DND-41 (cell line): ENCODE measurements at regions not wholly inside any gene's neighbourhood (a gene's known extent, or its start where the extent isn't known, plus 50 kb on each side); places are given as distances from the start of the nearest gene placed in this dataset.

Experiments
- ATAC-seq: fragments of 200-7000 bp; cut with Tn5 transposase; 3 replicates; pipeline ENCODE4 v1.9.1; 2021; ENCODE audit warnings: low read depth; ENCODE audit not compliant: insufficient read depth
- DNase-seq: peaks from one replicate; pipeline ENCODE4 v3.0.0-alpha.2; 2020
- H2AFZ ChIP-seq: 2 replicates; pipeline ENCODE4 v1.6.0; 2012; ENCODE audit warnings: low read depth, low read length
- H3K27ac ChIP-seq: 2 replicates; pipeline ENCODE4 v1.5.1; 2012; ENCODE audit warnings: low read length, inconsistent platforms
- H3K27me3 ChIP-seq: fragments of 200-600 bp; sonication (generic); 2 replicates; pipeline ENCODE4 v1.6.0; 2012; ENCODE audit warnings: low read length, mild to moderate bottlenecking, inconsistent platforms; ENCODE audit not compliant: insufficient read depth, poor library complexity
- H3K36me3 ChIP-seq: 2 replicates; pipeline ENCODE4 v1.5.1; 2012; ENCODE audit warnings: low read length, inconsistent platforms; ENCODE audit not compliant: insufficient read depth
- H3K4me1 ChIP-seq: 2 replicates; pipeline ENCODE4 v1.5.1; 2012; ENCODE audit warnings: mild to moderate bottlenecking, low read length; ENCODE audit not compliant: insufficient read depth
- H3K4me2 ChIP-seq: 2 replicates; pipeline ENCODE4 v1.6.0; 2012; ENCODE audit warnings: mild to moderate bottlenecking, moderate library complexity, low read length, inconsistent platforms; ENCODE audit not compliant: insufficient read depth
- H3K4me3 ChIP-seq, 2 experiments: fragments of 200-600 bp in 1 of 2; shearing (Covaris generic) in 1 of 2; 2 replicates each; pipeline ENCODE4 v1.5.1; 2012 to 2016; ENCODE audit warnings: inconsistent platforms in 2 of 2, low read length in 2 of 2, mild to moderate bottlenecking in 2 of 2, low read depth in 1 of 2, moderate library complexity in 1 of 2
- H3K79me2 ChIP-seq: 2 replicates; pipeline ENCODE4 v1.6.0; 2012; ENCODE audit warnings: low read length, inconsistent platforms; ENCODE audit not compliant: insufficient read depth
- H3K9ac ChIP-seq: 2 replicates; pipeline ENCODE4 v1.6.0; 2012; ENCODE audit warnings: low read depth, mild to moderate bottlenecking, inconsistent platforms, low read length, moderate library complexity
- H3K9me3 ChIP-seq: 2 replicates; pipeline ENCODE4 v1.5.1; 2012; ENCODE audit warnings: low read length, moderate library complexity, mild to moderate bottlenecking, inconsistent platforms; ENCODE audit not compliant: insufficient read depth, severe bottlenecking
- H4K20me1 ChIP-seq: 2 replicates; pipeline ENCODE4 v1.6.0; 2012; ENCODE audit warnings: low read length; ENCODE audit not compliant: insufficient read depth
- CTCF ChIP-seq: IDR thresholded peaks from 2 replicates; pipeline ENCODE4 v1.5.1; 2012; ENCODE audit warnings: borderline replicate concordance, low read length, moderate library complexity, mild to moderate bottlenecking; ENCODE audit not compliant: poor library complexity, severe bottlenecking; ENCODE audit errors: extremely low read depth
- EZH2 ChIP-seq: IDR thresholded peaks from 3 replicates; pipeline ENCODE4 v1.6.1; 2012; ENCODE audit warnings: borderline replicate concordance, low read depth, mild to moderate bottlenecking, moderate library complexity, low read length, inconsistent platforms; ENCODE audit not compliant: severe bottlenecking

GRCh38 chr4:84264652-84265051 is 234.4 kb downstream of the NKX6-1 start:
- Histone ChIP-seq H3K27ac (no peak overlapping the region), H3K4me1 (no peaks in the 10 kb centered on the region), H3K9ac (no peak overlapping the region), H2AFZ (no peak overlapping the region), H3K4me2 (no peak overlapping the region), H3K36me3 (no peaks in the 10 kb centered on the region), H3K4me3 (no peak overlapping the region), H4K20me1 (no peaks in the 10 kb centered on the region), H3K27me3 (no peaks in the 10 kb centered on the region), H3K79me2 (no peaks in the 10 kb centered on the region), H3K9me3 (no peaks in the 10 kb centered on the region)
- no peak for TF ChIP-seq CTCF
- no peak for TF ChIP-seq EZH2
- DNase-seq (no peak), ATAC-seq (no peak)

GRCh38 chr4:84263415-84263814 is 235.7 kb downstream of the NKX6-1 start:
- Histone ChIP-seq H3K27me3 (no peaks in the 10 kb centered on the region), H2AFZ (no peak overlapping the region), H4K20me1 (no peaks in the 10 kb centered on the region), H3K36me3 (no peaks in the 10 kb centered on the region), H3K9me3 (peaks cover 6% of the 10 kb centered on the region), H3K79me2 (no peaks in the 10 kb centered on the region), H3K4me3 (no peak overlapping the region), H3K4me2 (no peak overlapping the region), H3K27ac (no peak overlapping the region), H3K4me1 (no peaks in the 10 kb centered on the region), H3K9ac (no peak overlapping the region)
- no peak for TF ChIP-seq CTCF
- TF ChIP-seq EZH2: no peak
- ATAC-seq: no peak
- no peak for DNase-seq

GRCh38 chr4:84260495-84260894 is 238.6 kb downstream of the NKX6-1 start:
- no peak overlapping the region for H3K4me2 ChIP-seq
- H3K9me3 ChIP-seq: peaks cover 6% of the 10 kb centered on the region
- no peaks in the 10 kb centered on the region for H3K36me3 ChIP-seq
- H4K20me1 ChIP-seq: no peaks in the 10 kb centered on the region
- no peak overlapping the region for H3K9ac ChIP-seq
- ATAC-seq (no peak), DNase-seq (no peak)
- H3K79me2 ChIP-seq: no peaks in the 10 kb centered on the region
- H3K4me3 ChIP-seq: no peak overlapping the region
- H3K27ac ChIP-seq: no peak overlapping the region
- no peak overlapping the region for H2AFZ ChIP-seq
- TF ChIP-seq CTCF: no peak
- no peak for TF ChIP-seq EZH2
- H3K4me1 ChIP-seq: no peaks in the 10 kb centered on the region
- H3K27me3 ChIP-seq: no peaks in the 10 kb centered on the region
